ENCODE measurements at regions not wholly inside any gene's neighbourhood (a gene's known extent, or its start where the extent isn't known, plus 50 kb on each side); places are given as distances from the start of the nearest gene placed in this dataset.

DNA sequence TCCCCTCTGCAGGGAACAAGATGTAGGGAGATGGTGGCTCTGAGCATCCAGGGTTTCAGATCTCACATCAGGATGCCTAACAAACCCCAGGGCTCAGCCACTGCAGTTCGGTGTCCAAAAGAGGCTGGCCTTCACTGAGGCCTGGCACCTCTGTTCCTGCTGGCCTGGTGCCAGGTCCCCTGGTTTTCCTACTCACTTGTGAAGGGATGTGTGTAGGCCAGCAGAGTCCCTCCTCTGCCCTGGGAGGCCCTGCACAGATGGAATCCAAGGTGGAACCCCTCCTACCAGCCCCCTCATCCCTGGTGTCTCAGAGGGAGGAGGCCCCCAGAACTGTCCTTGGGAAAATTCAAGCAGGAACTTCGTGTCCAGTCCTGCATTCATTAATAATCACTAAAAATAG lies 260.6 kb downstream of the CCSER2 start:
- TF ChIP-seq TARDBP (IDR thresholded peaks at IDR 0.05) (no peak), FOXK2 (IDR thresholded peaks at IDR 0.05) (no peak), FOXM1 (IDR thresholded peaks at IDR 0.05; ENCODE audit: borderline replicate concordance) (no peak), ZNF384 (IDR thresholded peaks at IDR 0.05) (no peak), ELF4 (IDR thresholded peaks at IDR 0.05) (no peak)
- CTCF ChIA-PET = interaction anchor here (1.5 kb wide), 1 partner anchor 24 kb away, joined by 3 read pairs; no protein-coding TSS in a partner anchor
- POLR2A ChIA-PET = no interaction called here
- DNase-seq (ENCODE audit: extremely low spot score) = no peak

- POLR2A ChIA-PET = no interaction called here
- CTCF ChIA-PET = interaction anchor here (1.5 kb wide), 1 partner anchor 24 kb away, joined by 3 read pairs; no protein-coding TSS in a partner anchor
- no peak for DNase-seq (ENCODE audit: extremely low spot score)
- no peak for TF ChIP-seq SUZ12 (IDR thresholded peaks at IDR 0.05)
- no peak for TF ChIP-seq ARNT (IDR thresholded peaks at IDR 0.05)
- no peak for TF ChIP-seq CTBP1 (IDR thresholded peaks at IDR 0.05; ENCODE audit: borderline replicate concordance)
- TF ChIP-seq PKNOX1 (IDR thresholded peaks at IDR 0.05) = no peak
- no peak for TF ChIP-seq FOXA1 (IDR thresholded peaks at IDR 0.05)
- no peak for TF ChIP-seq BHLHE40 (IDR thresholded peaks at IDR 0.05; ENCODE audit: borderline replicate concordance)
- no peak for TF ChIP-seq FOXM1 (IDR thresholded peaks at IDR 0.05; ENCODE audit: borderline replicate concordance)
- no peak for TF ChIP-seq FOXK2 (IDR thresholded peaks at IDR 0.05)
- no peak for TF ChIP-seq ZNF384 (IDR thresholded peaks at IDR 0.05)
- no peak for TF ChIP-seq NFRKB (IDR thresholded peaks at IDR 0.05)
- TF ChIP-seq L3MBTL2 (conservative IDR thresholded peaks at IDR 0.05) = no peak
- TF ChIP-seq LEF1 (IDR thresholded peaks at IDR 0.05; ENCODE audit: borderline replicate concordance) = no peak
- TF ChIP-seq TARDBP (IDR thresholded peaks at IDR 0.05) = no peak
Measured at GRCh38 chr10:84589526-84590205, 261.3 kb downstream of the CCSER2 start.

GRCh38 chr10:84590327-84591193 lies 262.2 kb downstream of the CCSER2 start:
- TF ChIP-seq PKNOX1 (IDR thresholded peaks at IDR 0.05) = no peak
- TF ChIP-seq TARDBP (IDR thresholded peaks at IDR 0.05) = no peak
- TF ChIP-seq FOXK2 (IDR thresholded peaks at IDR 0.05) = no peak
- no peak for TF ChIP-seq CTBP1 (IDR thresholded peaks at IDR 0.05; ENCODE audit: borderline replicate concordance)
- TF ChIP-seq LEF1 (IDR thresholded peaks at IDR 0.05; ENCODE audit: borderline replicate concordance) = no peak
- no peak for TF ChIP-seq BHLHE40 (IDR thresholded peaks at IDR 0.05; ENCODE audit: borderline replicate concordance)
- TF ChIP-seq HDGF (IDR thresholded peaks at IDR 0.05; ENCODE audit: borderline replicate concordance) = no peak
- no peak for TF ChIP-seq ARNT (IDR thresholded peaks at IDR 0.05)
- no peak for TF ChIP-seq FOXA1 (IDR thresholded peaks at IDR 0.05)
- no peak for TF ChIP-seq ELF4 (IDR thresholded peaks at IDR 0.05)
- TF ChIP-seq ZNF384 (IDR thresholded peaks at IDR 0.05) = no peak
- no peak for TF ChIP-seq SUZ12 (IDR thresholded peaks at IDR 0.05)
- no peak for TF ChIP-seq NFRKB (IDR thresholded peaks at IDR 0.05)
- no peak for TF ChIP-seq L3MBTL2 (conservative IDR thresholded peaks at IDR 0.05)
- no peak for TF ChIP-seq SP1 (IDR thresholded peaks at IDR 0.05)
- no peak for TF ChIP-seq FOXM1 (IDR thresholded peaks at IDR 0.05; ENCODE audit: borderline replicate concordance)
- no peak for DNase-seq (ENCODE audit: extremely low spot score)
- CTCF ChIA-PET = no interaction called here
- POLR2A ChIA-PET = no interaction called here

DNA sequence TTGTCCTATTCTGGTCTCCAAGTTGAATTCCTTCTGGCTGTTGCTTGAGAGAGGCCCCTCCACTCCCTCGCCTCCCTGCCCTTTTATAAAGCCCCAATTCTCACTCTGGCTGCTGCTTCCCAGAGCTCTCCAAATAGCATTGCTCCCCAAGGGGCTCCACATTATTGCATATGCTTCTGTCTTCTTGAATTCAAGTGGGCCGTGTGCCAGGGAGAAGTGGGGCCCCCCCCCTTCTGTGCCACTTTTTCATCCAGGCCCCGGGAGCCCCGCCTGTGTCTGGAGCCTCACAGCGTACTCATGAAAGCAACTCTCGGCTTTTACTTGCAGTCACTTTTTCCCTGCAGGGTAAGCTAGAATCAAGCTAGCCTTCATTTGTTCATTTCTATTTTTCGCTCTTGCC lies 265.1 kb downstream of the CCSER2 start:
- TF ChIP-seq LEF1 (IDR thresholded peaks at IDR 0.05; ENCODE audit: borderline replicate concordance) (no peak), FOXM1 (IDR thresholded peaks at IDR 0.05; ENCODE audit: borderline replicate concordance) (no peak), ELF4 (IDR thresholded peaks at IDR 0.05) (no peak), BHLHE40 (IDR thresholded peaks at IDR 0.05; ENCODE audit: borderline replicate concordance) (no peak), NFRKB (IDR thresholded peaks at IDR 0.05) (no peak), ZNF384 (IDR thresholded peaks at IDR 0.05) (no peak), ARNT (IDR thresholded peaks at IDR 0.05) (no peak), FOXK2 (IDR thresholded peaks at IDR 0.05) (no peak), L3MBTL2 (conservative IDR thresholded peaks at IDR 0.05) (no peak), HDGF (IDR thresholded peaks at IDR 0.05; ENCODE audit: borderline replicate concordance) (no peak)
- POLR2A ChIA-PET = no interaction called here
- CTCF ChIA-PET = no interaction called here
- no peak for DNase-seq (ENCODE audit: extremely low spot score)

- POLR2A ChIA-PET = no interaction called here
- DNase-seq (ENCODE audit: extremely low spot score) = no peak
- no peak for TF ChIP-seq ZNF384 (IDR thresholded peaks at IDR 0.05)
- TF ChIP-seq L3MBTL2 (conservative IDR thresholded peaks at IDR 0.05) = no peak
- TF ChIP-seq BHLHE40 (IDR thresholded peaks at IDR 0.05; ENCODE audit: borderline replicate concordance) = no peak
- TF ChIP-seq CTBP1 (IDR thresholded peaks at IDR 0.05; ENCODE audit: borderline replicate concordance) = no peak
- CTCF ChIA-PET = interaction anchor here (1.3 kb wide), 1 partner anchor 56 kb away, joined by 5 read pairs; no protein-coding TSS in a partner anchor
Measured at GRCh38 chr10:84596585-84596984, 268.2 kb downstream of the CCSER2 start.

DNA sequence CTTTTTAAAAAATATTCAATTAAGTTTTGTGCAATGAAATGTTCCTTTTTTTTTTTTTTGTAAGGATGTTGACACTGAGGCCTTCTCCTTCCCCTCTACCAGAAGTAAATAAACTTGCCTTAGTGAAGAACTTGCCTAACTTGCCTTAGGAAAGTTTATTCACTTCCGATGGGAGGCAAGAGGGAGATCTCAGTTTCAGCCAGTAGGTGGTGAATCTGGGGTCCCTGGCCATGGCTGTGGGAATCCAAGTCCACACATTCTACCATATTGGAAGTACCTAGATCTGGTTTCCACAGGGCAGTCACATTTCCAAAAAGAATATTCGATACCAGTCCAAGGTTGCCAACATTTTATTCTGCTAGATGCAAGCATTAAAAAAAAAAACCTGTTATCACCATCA lies 270.9 kb downstream of the CCSER2 start:
- POLR2A ChIA-PET = no interaction called here

More for the DNA sequence above, 270.9 kb downstream of the CCSER2 start:
- CTCF ChIA-PET = no interaction called here
- DNase-seq (ENCODE audit: extremely low spot score) = no peak
- TF ChIP-seq ZNF384 (IDR thresholded peaks at IDR 0.05) (no peak), ARNT (IDR thresholded peaks at IDR 0.05) (no peak), TARDBP (IDR thresholded peaks at IDR 0.05) (no peak), L3MBTL2 (conservative IDR thresholded peaks at IDR 0.05) (no peak), FOXM1 (IDR thresholded peaks at IDR 0.05; ENCODE audit: borderline replicate concordance) (no peak), NFRKB (IDR thresholded peaks at IDR 0.05) (no peak), BHLHE40 (IDR thresholded peaks at IDR 0.05; ENCODE audit: borderline replicate concordance) (no peak), FOXA1 (IDR thresholded peaks at IDR 0.05) (no peak), SUZ12 (IDR thresholded peaks at IDR 0.05) (no peak), HDGF (IDR thresholded peaks at IDR 0.05; ENCODE audit: borderline replicate concordance) (no peak), PKNOX1 (IDR thresholded peaks at IDR 0.05) (no peak), CTBP1 (IDR thresholded peaks at IDR 0.05; ENCODE audit: borderline replicate concordance) (no peak), SP1 (IDR thresholded peaks at IDR 0.05) (no peak), ELF4 (IDR thresholded peaks at IDR 0.05) (no peak)

Data from HEK293T (cell line).